ENCODE measurements at regions not wholly inside any gene's neighbourhood (a gene's known extent, or its start where the extent isn't known, plus 50 kb on each side); places are given as distances from the start of the nearest gene placed in this dataset.

GRCh38 chr3:1609416-1609815 is 489.2 kb upstream of the CNTN4 start:
- Mint-ChIP-seq H3K27ac (peak overlapping the region in 1 of 3 experiments; percentile 23), H3K9me3 (no peaks in the 10 kb centered on the region), H3K4me1 (peaks cover 6% of the 10 kb centered on the region), H3K4me3 (no peak overlapping the region), H3K27me3 (ENCODE audit: low read depth) (no peaks in the 10 kb centered on the region), H3K36me3 (ENCODE audit: low read depth) (no peaks in the 10 kb centered on the region)
- TF ChIP-seq, protein P1, sequence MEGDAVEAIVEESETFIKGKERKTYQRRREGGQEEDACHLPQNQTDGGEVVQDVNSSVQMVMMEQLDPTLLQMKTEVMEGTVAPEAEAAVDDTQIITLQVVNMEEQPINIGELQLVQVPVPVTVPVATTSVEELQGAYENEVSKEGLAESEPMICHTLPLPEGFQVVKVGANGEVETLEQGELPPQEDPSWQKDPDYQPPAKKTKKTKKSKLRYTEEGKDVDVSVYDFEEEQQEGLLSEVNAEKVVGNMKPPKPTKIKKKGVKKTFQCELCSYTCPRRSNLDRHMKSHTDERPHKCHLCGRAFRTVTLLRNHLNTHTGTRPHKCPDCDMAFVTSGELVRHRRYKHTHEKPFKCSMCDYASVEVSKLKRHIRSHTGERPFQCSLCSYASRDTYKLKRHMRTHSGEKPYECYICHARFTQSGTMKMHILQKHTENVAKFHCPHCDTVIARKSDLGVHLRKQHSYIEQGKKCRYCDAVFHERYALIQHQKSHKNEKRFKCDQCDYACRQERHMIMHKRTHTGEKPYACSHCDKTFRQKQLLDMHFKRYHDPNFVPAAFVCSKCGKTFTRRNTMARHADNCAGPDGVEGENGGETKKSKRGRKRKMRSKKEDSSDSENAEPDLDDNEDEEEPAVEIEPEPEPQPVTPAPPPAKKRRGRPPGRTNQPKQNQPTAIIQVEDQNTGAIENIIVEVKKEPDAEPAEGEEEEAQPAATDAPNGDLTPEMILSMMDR (IDR thresholded peaks at IDR 0.05; ENCODE audit: unreplicated experiment in 3 of 3) = no peak

DNA sequence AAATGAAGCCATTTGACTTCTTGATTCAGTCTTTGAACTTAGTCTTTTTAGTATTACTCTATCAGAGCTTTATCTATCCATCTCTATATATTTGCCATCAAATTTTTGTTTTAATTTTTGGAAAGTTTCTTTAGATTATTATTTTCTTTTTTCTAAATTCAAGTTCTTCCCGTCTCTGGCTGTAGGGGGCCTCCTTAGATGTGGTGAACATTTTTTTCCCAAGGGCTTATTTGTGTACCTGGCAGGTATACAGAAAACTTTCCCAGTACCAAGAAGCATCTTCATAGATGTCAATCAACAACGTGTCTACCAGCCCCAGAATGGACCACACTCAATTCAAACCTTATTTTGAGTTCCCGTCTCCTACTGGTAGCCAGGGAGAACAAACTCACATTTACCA is 486.8 kb upstream of the CNTN4 start:
- TF ChIP-seq, protein P1 (IDR thresholded peaks at IDR 0.05; ENCODE audit: unreplicated experiment in 3 of 3) = no peak
- no peak overlapping the region for H3K4me3 Mint-ChIP-seq
- no peaks in the 10 kb centered on the region for H3K9me3 Mint-ChIP-seq

GRCh38 chr3:1613962-1614361 is 484.7 kb upstream of the CNTN4 start:
- no peaks in the 10 kb centered on the region for H3K9me3 Mint-ChIP-seq
- H3K4me3 Mint-ChIP-seq = no peak overlapping the region
- TF ChIP-seq, protein P1 (IDR thresholded peaks at IDR 0.05; ENCODE audit: unreplicated experiment in 3 of 3) = no peak
- H3K27me3 Mint-ChIP-seq (ENCODE audit: low read depth) = no peaks in the 10 kb centered on the region
- H3K36me3 Mint-ChIP-seq (ENCODE audit: low read depth) = no peaks in the 10 kb centered on the region
- peaks cover 14% of the 10 kb centered on the region for H3K4me1 Mint-ChIP-seq
- H3K27ac Mint-ChIP-seq = no peak overlapping the region

More for the DNA sequence above, 486.8 kb upstream of the CNTN4 start:
- Mint-ChIP-seq H3K4me1 (peaks cover 9% of the 10 kb centered on the region), H3K36me3 (ENCODE audit: low read depth) (no peaks in the 10 kb centered on the region), H3K27ac (no peak overlapping the region), H3K27me3 (ENCODE audit: low read depth) (no peaks in the 10 kb centered on the region)

GRCh38 chr3:1616744-1617143 is 481.9 kb upstream of the CNTN4 start:
- H3K36me3 Mint-ChIP-seq (ENCODE audit: low read depth) = no peaks in the 10 kb centered on the region
- no peaks in the 10 kb centered on the region for H3K9me3 Mint-ChIP-seq
- peak overlapping the region in 1 of 3 experiments; percentile 0 for H3K27ac Mint-ChIP-seq
- TF ChIP-seq, protein P1 (IDR thresholded peaks at IDR 0.05; ENCODE audit: unreplicated experiment in 3 of 3) = no peak
- no peaks in the 10 kb centered on the region for H3K27me3 Mint-ChIP-seq (ENCODE audit: low read depth)
- H3K4me3 Mint-ChIP-seq = no peak overlapping the region
- H3K4me1 Mint-ChIP-seq = peaks cover 7% of the 10 kb centered on the region

GRCh38 chr3:1623896-1624295 is 474.8 kb upstream of the CNTN4 start:
- Mint-ChIP-seq H3K27ac (no peak overlapping the region), H3K27me3 (ENCODE audit: low read depth) (no peaks in the 10 kb centered on the region)
- TF ChIP-seq, protein P1 (IDR thresholded peaks at IDR 0.05; ENCODE audit: unreplicated experiment in 3 of 3) = no peak

GRCh38 chr3:1632128-1632527 is 466.5 kb upstream of the CNTN4 start:
- Mint-ChIP-seq H3K9me3 (no peaks in the 10 kb centered on the region), H3K36me3 (ENCODE audit: low read depth) (no peaks in the 10 kb centered on the region), H3K27ac (no peak overlapping the region), H3K27me3 (ENCODE audit: low read depth) (no peaks in the 10 kb centered on the region), H3K4me1 (no peaks in the 10 kb centered on the region), H3K4me3 (no peak overlapping the region)
- TF ChIP-seq, protein P1 (IDR thresholded peaks at IDR 0.05; ENCODE audit: unreplicated experiment in 3 of 3) = no peak

More at GRCh38 chr3:1623896-1624295, 474.8 kb upstream of the CNTN4 start:
- H3K4me1 Mint-ChIP-seq = no peaks in the 10 kb centered on the region
- no peaks in the 10 kb centered on the region for H3K9me3 Mint-ChIP-seq
- H3K4me3 Mint-ChIP-seq = no peak overlapping the region
- no peaks in the 10 kb centered on the region for H3K36me3 Mint-ChIP-seq (ENCODE audit: low read depth)

Measured in nephron (organoid).